ENCODE measurements at regions not wholly inside any gene's neighbourhood (a gene's known extent, or its start where the extent isn't known, plus 50 kb on each side); places are given as distances from the start of the nearest gene placed in this dataset.

DNA sequence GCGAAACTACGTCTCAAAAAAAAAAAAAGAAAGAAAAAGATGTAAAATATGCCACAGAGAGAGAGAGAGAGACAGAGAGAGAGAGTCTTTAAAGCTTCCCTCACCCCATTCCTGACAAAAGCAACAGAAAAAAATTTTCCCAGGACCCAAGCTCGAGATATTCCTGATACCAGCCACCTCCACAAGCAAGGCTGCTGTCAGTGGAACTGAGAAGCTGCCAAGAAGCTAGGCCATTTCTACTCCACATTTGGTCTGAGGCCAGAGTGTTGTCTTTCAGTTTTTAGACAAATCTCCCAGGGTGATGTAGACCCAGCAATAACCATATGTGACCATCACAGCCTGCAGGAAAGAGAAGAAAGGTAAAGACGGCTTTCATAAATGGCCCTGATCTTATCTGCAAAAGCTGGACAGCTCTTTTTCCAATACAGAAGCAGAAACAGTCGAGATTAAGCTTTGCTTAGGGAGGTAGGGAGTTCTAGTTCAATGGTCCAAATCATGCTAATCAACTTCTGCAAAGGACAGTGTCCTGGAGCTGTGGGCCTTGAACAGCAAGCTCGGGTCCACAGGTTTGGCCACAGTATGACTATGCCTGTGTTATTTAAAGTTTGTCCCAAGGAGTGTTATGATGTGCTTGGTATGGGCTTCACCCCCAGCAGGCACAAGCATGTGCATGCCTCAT, 130.3 kb upstream of the NUDT4 start:
- Histone ChIP-seq H3K27ac (no peak overlapping the region), H3K4me1 (peaks cover 7 to 28% of the 10 kb centered on the region in 2 donors), H3K36me3 (no peaks in the 10 kb centered on the region), H3K27me3 (no peaks in the 10 kb centered on the region), H3K4me3 (no peak overlapping the region), H3K9me3 (no peaks in the 10 kb centered on the region)
- intact Hi-C loops (cut with DNase I): no loop called here
- DNase-seq (no peak), ATAC-seq (no peak)
- TF ChIP-seq, protein P1, sequence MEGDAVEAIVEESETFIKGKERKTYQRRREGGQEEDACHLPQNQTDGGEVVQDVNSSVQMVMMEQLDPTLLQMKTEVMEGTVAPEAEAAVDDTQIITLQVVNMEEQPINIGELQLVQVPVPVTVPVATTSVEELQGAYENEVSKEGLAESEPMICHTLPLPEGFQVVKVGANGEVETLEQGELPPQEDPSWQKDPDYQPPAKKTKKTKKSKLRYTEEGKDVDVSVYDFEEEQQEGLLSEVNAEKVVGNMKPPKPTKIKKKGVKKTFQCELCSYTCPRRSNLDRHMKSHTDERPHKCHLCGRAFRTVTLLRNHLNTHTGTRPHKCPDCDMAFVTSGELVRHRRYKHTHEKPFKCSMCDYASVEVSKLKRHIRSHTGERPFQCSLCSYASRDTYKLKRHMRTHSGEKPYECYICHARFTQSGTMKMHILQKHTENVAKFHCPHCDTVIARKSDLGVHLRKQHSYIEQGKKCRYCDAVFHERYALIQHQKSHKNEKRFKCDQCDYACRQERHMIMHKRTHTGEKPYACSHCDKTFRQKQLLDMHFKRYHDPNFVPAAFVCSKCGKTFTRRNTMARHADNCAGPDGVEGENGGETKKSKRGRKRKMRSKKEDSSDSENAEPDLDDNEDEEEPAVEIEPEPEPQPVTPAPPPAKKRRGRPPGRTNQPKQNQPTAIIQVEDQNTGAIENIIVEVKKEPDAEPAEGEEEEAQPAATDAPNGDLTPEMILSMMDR (IDR thresholded peaks at IDR 0.05): no peak

DNA sequence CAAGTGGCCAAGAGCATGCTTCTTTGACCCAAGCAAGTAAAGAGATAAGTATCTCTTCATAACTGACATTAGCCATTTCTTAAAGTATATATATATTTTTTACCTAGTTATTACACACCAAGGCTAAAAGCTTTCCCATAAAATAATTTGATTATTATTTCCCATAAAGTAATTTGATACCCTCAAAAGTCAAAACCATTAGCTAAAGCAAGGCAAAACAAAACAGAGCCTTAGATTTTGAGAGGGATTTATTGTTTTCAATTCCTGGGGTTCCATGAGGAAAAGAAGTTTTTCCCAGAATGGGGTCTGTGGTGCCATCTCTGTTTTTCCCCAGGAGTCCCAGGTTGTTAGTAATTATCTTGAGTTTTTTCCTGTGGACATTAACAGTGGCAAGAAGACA, 125.5 kb upstream of the NUDT4 start:
- Histone ChIP-seq H3K36me3 (no peaks in the 10 kb centered on the region), H3K9me3 (peaks cover 4 to 19% of the 10 kb centered on the region in 2 donors), H3K27me3 (no peaks in the 10 kb centered on the region), H3K4me3 (no peak overlapping the region), H3K27ac (no peak overlapping the region), H3K4me1 (no peaks in the 10 kb centered on the region)
- intact Hi-C loops (cut with DNase I): loop anchor here in 1 of 2 donors (10.0 kb wide), 1 partner anchor 123 kb away; the partner anchor contains the start of gene NUDT4
- no peak for DNase-seq
- ATAC-seq: no peak
- TF ChIP-seq, protein P1 (IDR thresholded peaks at IDR 0.05): no peak

DNA sequence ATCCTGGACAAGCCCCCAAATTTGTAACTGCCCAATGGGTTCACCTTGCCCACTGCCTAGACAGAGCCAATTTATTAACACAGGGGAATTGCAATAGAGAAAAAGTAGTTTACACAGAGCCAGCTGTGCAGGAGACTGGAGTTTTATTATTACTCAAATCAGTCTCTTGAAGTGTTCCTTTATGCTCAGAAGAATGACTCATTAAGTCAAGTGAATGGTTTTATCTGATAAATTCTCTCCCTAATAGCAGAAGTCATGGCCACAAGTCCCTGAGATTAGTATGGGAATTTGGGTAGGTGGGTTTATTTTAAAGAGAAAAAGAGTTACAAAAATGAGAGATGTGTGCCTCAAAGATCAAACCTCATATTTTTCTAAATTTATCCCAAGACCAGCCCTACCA, 122.8 kb upstream of the NUDT4 start:
- H3K27ac ChIP-seq: no peak overlapping the region
- no peak overlapping the region for H3K4me3 ChIP-seq
- H3K36me3 ChIP-seq: no peaks in the 10 kb centered on the region
- TF ChIP-seq, protein P1 (IDR thresholded peaks at IDR 0.05): no peak
- intact Hi-C loops (cut with DNase I): loop anchor here in 1 of 2 donors (10.0 kb wide), 1 partner anchor 120 kb away; the partner anchor contains the start of gene NUDT4
- no peak for DNase-seq
- H3K27me3 ChIP-seq: no peaks in the 10 kb centered on the region
- peaks cover 4 to 19% of the 10 kb centered on the region in 2 donors for H3K9me3 ChIP-seq
- H3K4me1 ChIP-seq: no peaks in the 10 kb centered on the region
- ATAC-seq: no peak

DNA sequence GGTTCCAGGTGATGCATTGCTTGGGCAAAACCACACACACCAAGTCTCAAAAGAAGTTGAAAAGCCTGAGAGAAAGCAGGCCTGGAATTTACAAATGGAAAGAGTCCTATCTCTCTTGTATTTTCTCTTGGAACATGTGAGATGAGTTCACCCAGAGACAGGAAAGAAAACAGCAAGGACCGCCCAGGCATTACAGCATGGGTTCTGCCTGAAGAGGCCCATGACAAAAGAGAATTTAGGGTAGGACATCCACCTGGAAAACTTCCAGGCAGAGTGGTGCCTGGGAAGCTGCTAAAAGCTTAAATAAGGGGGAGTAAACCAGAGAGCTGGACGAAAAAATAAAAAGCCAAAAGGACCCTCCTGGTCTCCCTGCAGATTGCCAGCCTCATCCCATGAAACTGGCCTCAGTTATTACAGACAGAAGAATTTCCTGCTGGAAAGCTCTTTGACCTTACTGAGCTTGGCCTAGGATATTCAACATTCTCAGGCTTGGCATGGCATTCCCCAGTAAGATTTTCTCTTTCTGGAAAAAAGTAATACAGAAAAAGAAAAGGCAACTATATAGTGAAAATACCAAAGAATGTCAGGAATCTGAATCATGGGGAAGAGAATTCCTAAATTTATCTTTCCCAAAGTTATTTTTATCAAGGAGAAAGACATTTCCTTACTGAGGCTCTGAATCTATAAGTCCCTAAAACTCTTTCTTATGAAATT, 121.3 kb upstream of the NUDT4 start:
- Histone ChIP-seq H3K36me3 (no peaks in the 10 kb centered on the region), H3K27ac (no peak overlapping the region), H3K9me3 (peaks cover 4 to 19% of the 10 kb centered on the region in 2 donors), H3K4me3 (no peak overlapping the region), H3K27me3 (no peaks in the 10 kb centered on the region), H3K4me1 (no peaks in the 10 kb centered on the region)
- no peak for DNase-seq
- TF ChIP-seq, protein P1 (IDR thresholded peaks at IDR 0.05): no peak
- intact Hi-C loops (cut with DNase I): loop anchor here in 1 of 2 donors (10.0 kb wide), 1 partner anchor 118 kb away; the partner anchor contains the start of gene NUDT4
- ATAC-seq: no peak

DNA sequence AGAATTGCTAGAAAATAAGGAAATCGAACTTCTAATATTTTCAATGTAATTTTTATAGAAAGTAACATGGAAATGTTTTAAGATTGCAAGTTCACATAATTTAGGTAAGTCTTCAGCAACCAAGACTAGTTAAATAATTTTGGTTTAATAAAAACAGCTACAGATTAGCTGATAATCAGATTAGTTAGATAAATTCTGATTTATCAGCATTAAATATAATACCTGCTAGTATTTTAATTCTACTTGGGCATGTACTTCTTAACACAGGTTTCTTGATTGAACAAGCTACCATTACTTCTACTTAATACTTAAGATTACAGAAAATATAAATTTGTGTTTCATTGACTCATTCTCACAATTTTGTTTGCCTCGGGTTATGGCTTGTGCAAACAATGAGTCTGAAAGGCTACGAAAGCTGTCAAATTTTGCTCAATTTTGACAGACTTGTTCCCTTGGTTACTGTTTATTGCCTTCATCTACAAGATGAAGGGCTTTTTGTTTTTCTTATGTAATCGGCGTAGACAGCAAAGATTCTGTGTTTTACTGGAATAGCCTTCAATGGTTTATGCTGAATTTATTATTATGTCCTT, 116.1 kb upstream of the NUDT4 start:
- H3K27ac ChIP-seq: no peak overlapping the region
- no peaks in the 10 kb centered on the region for H3K27me3 ChIP-seq
- TF ChIP-seq, protein P1 (IDR thresholded peaks at IDR 0.05): no peak
- DNase-seq (no peak), ATAC-seq (no peak)
- no peaks in the 10 kb centered on the region for H3K4me1 ChIP-seq
- H3K9me3 ChIP-seq: no peaks in the 10 kb centered on the region
- no peak overlapping the region for H3K4me3 ChIP-seq
- intact Hi-C loops (cut with DNase I): no loop called here
- no peaks in the 10 kb centered on the region for H3K36me3 ChIP-seq

Data from left lung (tissue), 4 donors.